Colon (tissue), 2 donors: ENCODE measurements at regions not wholly inside any gene's neighbourhood (a gene's known extent, or its start where the extent isn't known, plus 50 kb on each side); places are given as distances from the start of the nearest gene placed in this dataset.

ENCODE experiments used
- FAIRE-seq: peaks from 2 replicates; lab custom pipeline; 2012; peaks lifted over from hg19 to GRCh38; lab: Jason Lieb, UNC
- donor health status: control.
- donor health status: control.

GRCh38 chr15:93235269-93235668 lies 146.3 kb upstream of the RGMA start:
- FAIRE-seq: no peak

GRCh38 chr15:93233710-93234109 lies 144.7 kb upstream of the RGMA start:
- no peak for FAIRE-seq

GRCh38 chr15:93232845-93233244 lies 143.8 kb upstream of the RGMA start:
- no peak for FAIRE-seq

GRCh38 chr15:93231994-93232393 lies 143.0 kb upstream of the RGMA start:
- FAIRE-seq: no peak

GRCh38 chr15:93231261-93231925 lies 142.4 kb upstream of the RGMA start:
- no peak for FAIRE-seq

GRCh38 chr15:93228546-93228945 lies 139.5 kb upstream of the RGMA start:
- no peak for FAIRE-seq

- no peak for FAIRE-seq
Measured at GRCh38 chr15:93223803-93224202, 134.8 kb upstream of the RGMA start.

- FAIRE-seq: no peak
Measured at GRCh38 chr15:93221759-93222158, 132.7 kb upstream of the RGMA start.

GRCh38 chr15:93219859-93220420 lies 130.9 kb upstream of the RGMA start:
- FAIRE-seq: no peak

- no peak for FAIRE-seq
Measured at GRCh38 chr15:93217343-93217742, 128.3 kb upstream of the RGMA start.

- no peak for FAIRE-seq
Measured at GRCh38 chr15:93214106-93214505, 125.1 kb upstream of the RGMA start.

- FAIRE-seq: no peak
Measured at GRCh38 chr15:93213281-93213680, 124.3 kb upstream of the RGMA start.

- no peak for FAIRE-seq
Measured at GRCh38 chr15:93212578-93212977, 123.6 kb upstream of the RGMA start.

GRCh38 chr15:93210995-93211394 lies 122.0 kb upstream of the RGMA start:
- FAIRE-seq: no peak

- FAIRE-seq: no peak
Measured at GRCh38 chr15:93209690-93210445, 120.9 kb upstream of the RGMA start.

GRCh38 chr15:93206893-93207292 lies 117.9 kb upstream of the RGMA start:
- FAIRE-seq: no peak

- no peak for FAIRE-seq
Measured at GRCh38 chr15:93205413-93205812, 116.4 kb upstream of the RGMA start.

GRCh38 chr15:93203036-93203435 lies 114.0 kb upstream of the RGMA start:
- FAIRE-seq: no peak

GRCh38 chr15:93202405-93202804 lies 113.4 kb upstream of the RGMA start:
- no peak for FAIRE-seq

GRCh38 chr15:93201940-93202339 lies 112.9 kb upstream of the RGMA start:
- no peak for FAIRE-seq

GRCh38 chr15:93200837-93201226 lies 111.8 kb upstream of the RGMA start:
- FAIRE-seq: no peak

- FAIRE-seq: no peak
Measured at GRCh38 chr15:93200081-93200836, 111.2 kb upstream of the RGMA start.

GRCh38 chr15:93196135-93196670 lies 107.2 kb upstream of the RGMA start:
- FAIRE-seq: no peak
